HepG2 (cell line): ENCODE measurements at regions not wholly inside any gene's neighbourhood (a gene's known extent, or its start where the extent isn't known, plus 50 kb on each side); places are given as distances from the start of the nearest gene placed in this dataset.

Source experiments
- ATAC-seq: fragments of 200-7000 bp; cut with Tn5 transposase; 3 replicates; pipeline ENCODE4 v1.9.1; 2020; ENCODE audit warnings: mild to moderate bottlenecking, moderate library complexity
- BruUV-seq: library from RNA; stranded (reverse); fragments of 400-500 nt; replicated peaks from 2 replicates; lab custom pipeline; 2021; lab: Mats Ljungman, UMichigan
- CTCF ChIA-PET: fragments of 300-600 bp; formaldehyde crosslinking; extraction: SDS; loops from one replicate; lab custom pipeline; 2021; ENCODE audit warnings: low total read pairs, inconsistent platforms, low intra/inter-chr PET ratio; lab: Yijun Ruan, JAX
- POLR2A ChIA-PET: fragments of 350-600 bp; sonication (Branson Sonifier 250); formaldehyde crosslinking; loops from one replicate; lab custom pipeline; 2020; ENCODE audit warnings: antibody characterized with exemption, inconsistent platforms; lab: Yijun Ruan, JAX
- DNase-seq: peaks from one replicate; pipeline ENCODE4 v3.0.0-alpha.2; 2015; ENCODE audit warnings: low spot score
- FAIRE-seq: peaks from 3 replicates; lab custom pipeline; 2011; peaks lifted over from hg19 to GRCh38; lab: Jason Lieb, UNC
- H2AFZ ChIP-seq: one replicate; pipeline ENCODE4 v1.6.1; 2011; ENCODE audit warnings: low read length, inconsistent platforms
- H3K27ac ChIP-seq: fragments of 300-600 bp; 3 replicates; pipeline ENCODE4 v1.8.0; 2011; ENCODE audit warnings: mixed run types, mild to moderate bottlenecking, mixed read lengths, low read length, inconsistent platforms; ENCODE audit not compliant: insufficient read depth; ENCODE audit errors: extremely low read length
- H3K27me3 ChIP-seq, 2 experiments: fragments of 200-600 bp in 1 of 2; 2 replicates in 1 of 2; 3 replicates in 1 of 2; pipeline versions ENCODE4 v1.6.0 to v1.8.0; 2011; ENCODE audit warnings: low read length in 2 of 2, mild to moderate bottlenecking in 2 of 2, moderate library complexity in 2 of 2, inconsistent platforms in 1 of 2; ENCODE audit not compliant: insufficient read depth in 2 of 2, control insufficient read depth in 1 of 2
- H3K36me3 ChIP-seq, 2 experiments: fragments of 200-600 bp in 1 of 2; replicated peaks in 1 of 2; 2 replicates in 1 of 2; 3 replicates in 1 of 2; pipeline versions ENCODE4 v1.5.1 to v1.8.0; 2011; ENCODE audit warnings: low read length in 2 of 2, inconsistent platforms in 1 of 2; ENCODE audit not compliant: insufficient read depth in 2 of 2, control insufficient read depth in 1 of 2
- H3K4me1 ChIP-seq: 2 replicates; pipeline ENCODE4 v1.5.1; 2012; ENCODE audit warnings: low read length, inconsistent platforms; ENCODE audit not compliant: insufficient read depth
- H3K4me2 ChIP-seq: 2 replicates; pipeline ENCODE4 v1.6.0; 2011; ENCODE audit warnings: low read depth, low read length, inconsistent platforms
- H3K4me3 ChIP-seq, 3 experiments: fragments of 200-600 bp in 1 of 3; sonication (generic), shearing (Covaris generic) in 1 of 3; replicated peaks in 1 of 3; 2 replicates each; pipeline ENCODE4 v1.5.1; 2011 to 2016; ENCODE audit warnings: low read length in 3 of 3, inconsistent platforms in 2 of 3, low read depth in 2 of 3, mild to moderate bottlenecking in 2 of 3, control low read depth in 1 of 3, mixed read lengths in 1 of 3; ENCODE audit not compliant: insufficient read depth in 1 of 3
- H3K79me2 ChIP-seq: one replicate; pipeline ENCODE4 v1.6.1; 2011; ENCODE audit warnings: low read length, inconsistent platforms; ENCODE audit not compliant: insufficient read depth
- H3K9ac ChIP-seq: 2 replicates; pipeline ENCODE4 v1.6.0; 2011; ENCODE audit warnings: mild to moderate bottlenecking, low read depth, low read length, inconsistent platforms; ENCODE audit not compliant: insufficient read depth
- H3K9me3 ChIP-seq: 2 replicates; pipeline ENCODE4 v1.5.1; 2012; ENCODE audit warnings: mild to moderate bottlenecking, low read length
- H4K20me1 ChIP-seq: 2 replicates; pipeline ENCODE4 v1.6.0; 2011; ENCODE audit warnings: inconsistent platforms, mild to moderate bottlenecking, low read length, moderate library complexity; ENCODE audit not compliant: insufficient read depth
- MATR3 ChIP-seq: sonication (generic); formaldehyde crosslinking; IDR thresholded peaks from 2 replicates; pipeline ENCODE4 v1.4.0; 2020; ENCODE audit warnings: missing genetic modification reagents
- MIXL1 ChIP-seq: IDR thresholded peaks from 2 replicates; pipeline ENCODE4 v1.6.1; 2016
- NFE2L2 ChIP-seq: fragments of 150-350 bp; IDR thresholded peaks from 2 replicates; pipeline ENCODE4 v1.6.1; 2014; ENCODE audit warnings: low read length
- ZFP36L1 ChIP-seq: sonication (generic); formaldehyde crosslinking; IDR thresholded peaks from 2 replicates; pipeline ENCODE4 v1.8.0; 2022; ENCODE audit warnings: mild to moderate bottlenecking, missing genetic modification reagents, moderate library complexity
- ZNF629 ChIP-seq: sonication (generic); formaldehyde crosslinking; conservative IDR thresholded peaks from 2 replicates; pipeline ENCODE4 v1.5.0; 2020; ENCODE audit warnings: missing genetic modification reagents
- WGBS: methylation state at CpG from one replicate; pipeline ENCODE4 v1.1.6; 2017; ENCODE audit warnings: low lambda C conversion rate; 5-methylcytosine and 5-hydroxymethylcytosine counted together
- in situ Hi-C: cut with HindIII; loops from 2 replicates; pipeline ENCODE4 v1.10.0; 2017; ENCODE audit warnings: low pct_unique_long_range_greater_than_20kb; ENCODE audit not compliant: extremely low pct_ligation_motif_present
- intact Hi-C: fragments of 100-400 bp; cut with micrococcal nuclease; formaldehyde crosslinking; loops from one replicate; pipeline ENCODE4 v1.10.0; 2022; ENCODE audit not compliant: unreplicated experiment
- TF ChIP-seq, protein P1 (sequence below): sonication (generic); formaldehyde crosslinking; conservative IDR thresholded peaks from 2 replicates; pipeline ENCODE4 v1.8.1; 2023; ENCODE audit warnings: missing genetic modification reagents
- TF ChIP-seq, protein P2 (sequence below): sonication (generic); formaldehyde crosslinking; conservative IDR thresholded peaks from 2 replicates; pipeline ENCODE4 v1.4.0; 2020; ENCODE audit warnings: missing genetic modification reagents

DNA sequence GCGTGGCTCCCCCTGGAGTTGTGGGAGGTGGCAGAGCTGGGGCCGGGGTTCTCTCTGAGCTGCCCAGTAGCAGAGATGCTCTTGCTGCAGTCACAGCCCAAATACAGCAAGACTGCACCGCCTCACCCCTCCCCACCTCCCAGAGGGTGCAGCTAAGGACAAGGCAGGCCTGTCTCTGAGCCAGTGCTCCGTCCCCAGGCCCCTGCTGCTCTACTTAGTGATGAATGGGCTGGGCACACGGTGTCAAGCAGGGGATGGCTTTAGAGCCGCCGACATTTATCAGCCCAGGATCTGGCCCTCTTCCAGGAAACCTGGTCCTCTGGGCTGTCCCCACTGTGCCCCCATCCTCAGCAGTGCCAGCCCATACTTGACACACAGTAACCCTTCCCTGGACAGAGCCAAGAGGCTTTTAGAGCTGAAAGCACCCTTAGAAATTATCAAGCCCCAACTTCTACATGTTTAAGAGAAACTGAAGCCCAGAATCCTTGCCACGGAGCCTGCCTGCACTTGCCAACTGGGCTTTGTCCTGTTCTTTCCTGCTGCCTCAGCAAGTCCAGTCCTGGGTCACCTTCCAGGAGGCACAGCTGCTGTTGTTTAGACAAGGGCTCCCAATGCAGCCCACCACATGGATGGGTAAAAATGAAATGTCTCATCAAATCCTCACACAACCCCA is 137.1 kb upstream of the UNC5B start (continued):
- TF ChIP-seq, protein P1, sequence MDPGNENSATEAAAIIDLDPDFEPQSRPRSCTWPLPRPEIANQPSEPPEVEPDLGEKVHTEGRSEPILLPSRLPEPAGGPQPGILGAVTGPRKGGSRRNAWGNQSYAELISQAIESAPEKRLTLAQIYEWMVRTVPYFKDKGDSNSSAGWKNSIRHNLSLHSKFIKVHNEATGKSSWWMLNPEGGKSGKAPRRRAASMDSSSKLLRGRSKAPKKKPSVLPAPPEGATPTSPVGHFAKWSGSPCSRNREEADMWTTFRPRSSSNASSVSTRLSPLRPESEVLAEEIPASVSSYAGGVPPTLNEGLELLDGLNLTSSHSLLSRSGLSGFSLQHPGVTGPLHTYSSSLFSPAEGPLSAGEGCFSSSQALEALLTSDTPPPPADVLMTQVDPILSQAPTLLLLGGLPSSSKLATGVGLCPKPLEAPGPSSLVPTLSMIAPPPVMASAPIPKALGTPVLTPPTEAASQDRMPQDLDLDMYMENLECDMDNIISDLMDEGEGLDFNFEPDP (CRISPR knock-in tag): no peak
- TF ChIP-seq, protein P2, sequence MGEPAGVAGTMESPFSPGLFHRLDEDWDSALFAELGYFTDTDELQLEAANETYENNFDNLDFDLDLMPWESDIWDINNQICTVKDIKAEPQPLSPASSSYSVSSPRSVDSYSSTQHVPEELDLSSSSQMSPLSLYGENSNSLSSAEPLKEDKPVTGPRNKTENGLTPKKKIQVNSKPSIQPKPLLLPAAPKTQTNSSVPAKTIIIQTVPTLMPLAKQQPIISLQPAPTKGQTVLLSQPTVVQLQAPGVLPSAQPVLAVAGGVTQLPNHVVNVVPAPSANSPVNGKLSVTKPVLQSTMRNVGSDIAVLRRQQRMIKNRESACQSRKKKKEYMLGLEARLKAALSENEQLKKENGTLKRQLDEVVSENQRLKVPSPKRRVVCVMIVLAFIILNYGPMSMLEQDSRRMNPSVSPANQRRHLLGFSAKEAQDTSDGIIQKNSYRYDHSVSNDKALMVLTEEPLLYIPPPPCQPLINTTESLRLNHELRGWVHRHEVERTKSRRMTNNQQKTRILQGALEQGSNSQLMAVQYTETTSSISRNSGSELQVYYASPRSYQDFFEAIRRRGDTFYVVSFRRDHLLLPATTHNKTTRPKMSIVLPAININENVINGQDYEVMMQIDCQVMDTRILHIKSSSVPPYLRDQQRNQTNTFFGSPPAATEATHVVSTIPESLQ: no peak
- no peak for TF ChIP-seq MIXL1
- no peak for TF ChIP-seq MATR3 (CRISPR knock-in tag)
- TF ChIP-seq ZFP36L1 (CRISPR knock-in tag): no peak

DNA sequence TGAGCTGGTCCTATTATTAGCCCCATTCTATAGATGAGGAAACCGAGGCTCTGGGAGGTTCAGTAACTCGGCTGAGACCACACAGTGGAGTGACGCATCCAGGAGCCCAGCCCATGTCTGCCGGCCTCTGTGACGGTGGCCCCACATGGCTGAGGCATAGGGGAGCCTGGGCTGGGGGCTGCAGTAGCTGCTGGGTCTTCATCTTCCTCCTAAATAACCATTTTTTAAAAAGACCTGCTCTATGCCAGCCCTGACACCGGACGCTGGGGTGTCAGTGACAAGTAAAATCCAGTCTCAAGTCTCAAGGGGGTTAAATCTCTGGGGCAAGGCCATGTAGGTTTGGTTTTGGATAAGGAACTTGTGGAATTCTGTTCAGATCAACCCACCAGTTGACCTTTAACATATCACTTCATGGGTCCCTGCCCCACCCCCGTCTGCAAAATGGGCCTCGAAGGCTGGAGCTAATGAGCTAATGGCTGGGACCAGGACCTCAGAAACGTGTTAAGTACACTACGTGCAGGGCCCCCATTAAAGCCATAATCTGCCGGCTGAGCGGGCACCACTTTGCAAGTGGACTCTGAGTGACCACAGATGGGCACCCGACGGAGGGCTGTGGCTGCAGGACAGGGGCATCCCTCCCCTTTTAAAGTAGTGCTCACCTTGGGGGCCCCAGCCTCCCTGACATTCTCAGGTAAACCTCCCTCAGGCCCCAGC is 136.5 kb upstream of the UNC5B start:
- H4K20me1 ChIP-seq: no peaks in the 10 kb centered on the region
- no peak overlapping the region for H3K9ac ChIP-seq
- no peak overlapping the region for H2AFZ ChIP-seq
- H3K36me3 ChIP-seq: no peaks in the 10 kb centered on the region
- BruUV-seq: no TSS peak
- TF ChIP-seq ZNF629 (CRISPR knock-in tag): 0 out of 2 replicates have a peak, but pooled peaks have one; percentile 24
- TF ChIP-seq NFE2L2: no peak
- no peak overlapping the region for H3K4me3 ChIP-seq
- intact Hi-C loops (no loop called here), in situ Hi-C loops (no loop called here)
- H3K27ac ChIP-seq: no peak overlapping the region
- DNase-seq: no peak
- H3K9me3 ChIP-seq: no peaks in the 10 kb centered on the region
- WGBS: 20% methylated on average over 9 of the region's 15 CpGs
- CTCF ChIA-PET: no interaction called here
- ATAC-seq: no peak
- H3K27me3 ChIP-seq: peaks cover 9 to 69% of the 10 kb centered on the region in 2 experiments; a peak in 4 of 5 replicates
- H3K79me2 ChIP-seq: no peaks in the 10 kb centered on the region
- H3K4me1 ChIP-seq: no peaks in the 10 kb centered on the region
- no peak overlapping the region for H3K4me2 ChIP-seq
- POLR2A ChIA-PET: no interaction called here
- FAIRE-seq: no peak
